NCI-H2107 treated with DMSO at 0.1 percent for 48 hours (cell line): ENCODE measurements at regions not wholly inside any gene's neighbourhood (a gene's known extent, or its start where the extent isn't known, plus 50 kb on each side); places are given as distances from the start of the nearest gene placed in this dataset.
"Not testable (repeated sequence)": the region's sequence is repeated elsewhere in the genome, so short reads cannot be mapped to it uniquely, and the experiment has no call there.

Source experiments
- DNase-seq: peaks from one replicate; lab custom pipeline; 2025; ENCODE audit not compliant: unreplicated experiment; lab: John Stamatoyannopoulos, UW

DNA sequence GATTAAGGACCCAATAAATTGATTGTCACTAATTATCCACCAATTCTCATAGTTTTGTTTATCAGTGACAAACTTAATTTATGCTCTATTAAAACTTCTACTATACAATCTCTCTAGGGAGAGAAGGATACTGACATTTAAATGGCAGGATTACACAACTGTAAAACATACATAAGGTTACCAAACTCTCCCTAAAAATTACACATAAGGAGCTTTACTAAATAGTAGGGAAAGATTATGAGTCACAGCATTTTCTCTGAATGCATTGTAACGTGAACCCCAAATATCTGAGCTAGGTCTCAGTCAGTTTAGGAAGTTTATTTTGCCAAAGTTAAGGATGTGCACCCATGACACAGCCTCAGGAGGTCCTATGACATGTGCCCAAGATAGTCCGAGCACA is 2140.6 kb downstream of the NCAM2 start:
- no peak for DNase-seq

DNA sequence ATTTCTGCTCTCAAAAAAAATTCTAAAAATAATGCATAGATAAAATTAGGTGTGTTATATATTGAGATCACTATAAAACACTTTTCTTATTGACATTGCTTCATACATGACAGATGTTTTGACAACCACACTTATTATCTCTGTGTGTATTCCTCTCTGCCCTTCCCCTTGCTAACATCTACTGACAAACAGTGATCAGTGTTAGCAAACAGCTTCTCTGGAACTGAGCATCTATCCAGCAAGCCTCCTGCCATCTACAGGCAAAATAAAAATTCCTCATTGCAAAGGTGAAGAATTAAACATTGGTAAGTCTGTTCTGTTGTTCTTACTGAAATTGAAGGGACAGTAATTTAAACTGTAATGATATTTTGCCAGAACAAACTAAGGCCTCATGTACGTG is 2153.9 kb downstream of the NCAM2 start:
- no peak for DNase-seq

DNA sequence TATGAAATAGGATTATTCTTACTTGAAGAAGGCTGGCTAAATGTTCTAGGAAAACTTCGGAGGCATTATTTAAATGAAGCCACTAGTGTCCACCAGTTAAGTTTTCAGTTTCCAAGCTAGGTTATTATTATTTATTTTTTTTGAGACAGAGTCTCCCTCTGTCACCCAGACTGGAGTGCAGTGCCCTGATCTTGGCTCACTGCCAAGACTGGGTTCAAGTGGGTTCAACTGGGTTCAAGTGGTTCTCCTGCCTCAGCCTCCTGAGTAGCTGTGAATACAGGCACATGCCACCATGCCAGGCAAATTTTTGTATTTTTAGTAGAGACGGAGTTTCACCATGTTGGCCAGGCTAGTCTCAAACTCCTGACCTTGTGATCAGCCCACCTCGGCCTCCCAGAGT is 2155.6 kb downstream of the NCAM2 start:
- DNase-seq, result not testable (repeated sequence)

DNA sequence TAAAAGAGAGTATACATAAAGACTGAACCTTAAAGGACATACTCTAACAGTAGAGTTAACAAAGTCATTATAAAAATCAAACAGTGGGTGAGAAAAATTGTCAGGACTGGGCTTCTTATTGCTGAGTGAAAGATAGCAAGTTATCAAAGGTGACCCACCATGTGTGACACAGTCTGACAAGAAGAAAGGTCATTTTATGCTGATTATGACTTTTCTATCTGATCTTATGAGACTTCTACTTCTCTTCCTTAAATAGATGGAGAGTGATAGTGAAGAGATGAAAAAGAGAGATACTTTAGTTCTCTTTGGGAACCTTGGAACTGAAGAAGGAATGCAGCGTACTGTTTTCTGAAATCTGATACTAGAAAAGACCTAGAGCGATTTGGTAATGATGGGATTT is 2157.1 kb downstream of the NCAM2 start:
- DNase-seq, result no peak

DNA sequence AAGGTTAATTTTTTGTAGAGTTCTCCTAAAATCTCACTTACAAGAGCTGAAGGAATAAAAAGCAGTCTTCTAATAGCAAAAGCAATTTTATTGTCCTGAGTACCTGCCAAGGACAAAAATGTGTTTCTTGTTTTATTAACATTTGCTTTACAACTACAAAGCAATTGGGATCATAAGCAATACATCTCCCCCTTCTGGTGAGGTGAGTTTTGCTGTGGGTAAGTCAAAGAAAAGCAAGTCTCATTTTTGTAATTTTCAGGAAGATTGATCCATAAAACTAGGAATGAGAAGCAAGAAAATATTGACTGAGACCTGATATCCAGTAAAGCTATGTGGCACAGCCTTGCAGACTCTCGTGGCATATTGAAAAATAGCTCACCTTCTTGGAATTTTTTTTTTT is 2162.7 kb downstream of the NCAM2 start:
- no peak for DNase-seq

DNA sequence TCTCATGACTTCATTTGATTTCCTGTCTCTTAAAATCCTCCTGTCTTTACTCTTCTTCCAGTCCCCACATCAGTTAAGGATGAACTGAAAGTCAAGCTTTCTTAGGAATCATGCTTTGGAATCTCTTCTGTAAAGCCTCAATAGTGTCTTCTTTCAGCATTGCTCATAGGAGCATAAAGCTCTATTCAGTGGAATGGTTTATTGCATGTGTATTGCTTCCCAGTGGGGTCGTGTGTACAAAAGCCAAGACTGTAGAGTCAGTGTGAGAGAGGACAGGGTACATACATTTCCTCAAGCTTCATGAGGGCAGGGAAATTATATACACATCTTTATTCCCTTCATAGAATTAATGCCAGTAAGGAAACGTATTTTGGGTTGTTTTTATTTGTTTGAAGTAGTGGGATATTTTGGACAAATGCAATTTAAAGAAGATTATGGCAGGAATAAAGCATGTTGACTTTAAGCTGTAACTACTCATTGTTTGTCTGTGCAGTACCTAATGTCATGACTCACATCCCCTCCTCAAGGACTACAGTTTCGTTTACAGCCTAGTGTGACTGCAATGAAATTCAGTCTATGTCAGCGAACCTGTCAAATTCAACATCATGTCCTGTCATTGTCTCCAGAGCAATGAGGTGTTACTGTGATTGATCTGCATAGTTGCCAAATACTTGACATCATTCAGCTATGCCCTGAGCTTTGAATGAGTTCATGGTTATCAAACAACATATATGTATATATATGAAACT is 2164.2 kb downstream of the NCAM2 start:
- DNase-seq, result no peak
